Fibroblast of lung (primary cell): ENCODE measurements at regions not wholly inside any gene's neighbourhood (a gene's known extent, or its start where the extent isn't known, plus 50 kb on each side); places are given as distances from the start of the nearest gene placed in this dataset.

Source experiments
- CTCF ChIP-seq, 2 donors: IDR thresholded peaks in 1 of 2; conservative IDR thresholded peaks in 1 of 2; 1 replicate in 1 of 2; 2 replicates in 1 of 2; pipeline ENCODE4 v1.5.1; 2011 to 2012; ENCODE audit warnings: low read length in 2 of 2, control low read depth in 1 of 2, inconsistent platforms in 1 of 2, low read depth in 1 of 2, mild to moderate bottlenecking in 1 of 2
- EZH2 ChIP-seq: IDR thresholded peaks from 2 replicates; pipeline ENCODE4 v1.5.1; 2012; ENCODE audit warnings: low read length, control low read depth, mild to moderate bottlenecking; ENCODE audit errors: missing control alignments

DNA sequence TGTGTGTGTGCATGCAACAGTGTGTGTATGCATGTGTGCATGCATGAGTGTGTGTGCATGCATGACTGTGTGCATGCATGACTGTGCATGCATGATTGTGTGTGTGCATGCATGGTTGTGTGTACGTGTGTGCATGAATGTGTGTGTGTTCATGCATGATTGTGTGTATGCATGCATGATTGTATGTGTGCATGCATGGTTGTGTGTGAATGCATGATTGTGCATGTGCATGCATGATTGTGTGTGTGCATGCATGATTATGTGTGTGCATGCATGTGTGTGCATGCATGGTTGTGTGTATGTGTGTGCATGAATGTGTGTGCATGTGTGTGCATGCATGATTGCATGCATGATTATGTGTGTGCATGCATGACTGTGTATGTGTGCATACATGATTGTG is 1052.0 kb downstream of the TBC1D22A start:
- TF ChIP-seq CTCF (conservative IDR thresholded peaks at IDR 0.05 in 1 of 2, IDR thresholded peaks at IDR 0.05 in 1 of 2; ENCODE audit: low read depth in 1 of 2, low read length in 2 of 2) (no peak), EZH2 (no peak)
